Activated CD8-positive, alpha-beta T cell treated with anti-CD3 and anti-CD28 coated beads for 36 hours (primary cell): ENCODE measurements at regions not wholly inside any gene's neighbourhood (a gene's known extent, or its start where the extent isn't known, plus 50 kb on each side); places are given as distances from the start of the nearest gene placed in this dataset.
A peak's percentile ranks its signal among the peaks of the same experiment; 100 is the strongest.

Experiments used
- ATAC-seq: fragments of 200-7000 bp; cut with Tn5 transposase; one replicate; pipeline ENCODE4 v1.10.0; 2021; ENCODE audit warnings: mild to moderate bottlenecking, moderate library complexity
- CTCF ChIA-PET: fragments of 350-600 bp; sonication (Branson Sonifier 250); formaldehyde crosslinking; loops from one replicate; lab custom pipeline; 2021; ENCODE audit warnings: antibody characterized with exemption; lab: Charles Lee
- POLR2A ChIA-PET: fragments of 350-600 bp; sonication (Branson Sonifier 250); formaldehyde crosslinking; loops from one replicate; lab custom pipeline; 2021; ENCODE audit warnings: antibody characterized with exemption; lab: Charles Lee
- DNase-seq: peaks from one replicate; pipeline ENCODE4 v3.0.0-alpha.2; 2020
- H3K27ac Mint-ChIP-seq: one replicate; pipeline ENCODE4 v1.8.0; 2021; ENCODE audit warnings: mild to moderate bottlenecking, mixed read lengths
- H3K27me3 Mint-ChIP-seq: one replicate; pipeline ENCODE4 v1.8.0; 2021; ENCODE audit warnings: mixed read lengths
- H3K36me3 Mint-ChIP-seq: one replicate; pipeline ENCODE4 v1.8.0; 2021; ENCODE audit warnings: low read depth, mixed read lengths
- H3K4me1 Mint-ChIP-seq: one replicate; pipeline ENCODE4 v1.8.0; 2021; ENCODE audit warnings: low read depth, mixed read lengths
- H3K4me3 Mint-ChIP-seq: one replicate; pipeline ENCODE4 v1.8.0; 2021; ENCODE audit warnings: mild to moderate bottlenecking, moderate library complexity, mixed read lengths
- H3K9me3 Mint-ChIP-seq: one replicate; pipeline ENCODE4 v1.8.0; 2021; ENCODE audit warnings: mixed read lengths
- CTCF ChIP-seq: fragments of 200-600 bp; IDR thresholded peaks from one replicate; pipeline ENCODE4 v1.8.0; 2022; ENCODE audit warnings: antibody characterized with exemption, mild to moderate bottlenecking
- intact Hi-C: fragments of 100-400 bp; cut with micrococcal nuclease; formaldehyde crosslinking; loops from one replicate; pipeline ENCODE4 v1.10.0; 2022

DNA sequence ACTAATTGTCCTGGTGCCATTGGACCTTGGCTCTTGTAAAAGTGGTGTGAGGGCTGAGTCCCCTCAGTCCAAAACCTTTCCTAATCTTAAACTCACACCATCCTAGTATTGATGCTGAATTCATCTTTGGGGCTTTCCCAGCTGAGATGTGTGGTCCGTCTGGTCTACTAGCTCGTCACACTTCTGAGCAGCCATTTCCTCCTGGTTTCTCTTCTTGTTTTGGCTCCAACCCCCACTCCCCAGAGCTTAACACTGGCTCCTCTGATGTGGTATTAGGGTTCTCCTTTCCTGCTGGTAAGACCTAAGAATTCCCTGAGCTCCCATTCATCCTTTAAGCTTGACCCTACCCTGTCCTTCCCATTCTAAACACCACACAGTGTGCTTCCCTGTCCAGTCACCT is 900.6 kb downstream of the VRK1 start:
- DNase-seq (peak; percentile 73), ATAC-seq (peak; percentile 95)
- H3K36me3 Mint-ChIP-seq = peaks cover 3% of the 10 kb centered on the region
- intact Hi-C loops = no loop called here
- peaks cover 12% of the 10 kb centered on the region for H3K9me3 Mint-ChIP-seq
- no peaks in the 10 kb centered on the region for H3K27me3 Mint-ChIP-seq
- CTCF ChIA-PET = interaction anchor here (0.9 kb wide), 1 partner anchor 11 kb away, joined by 3 read pairs; no protein-coding TSS in a partner anchor
- peaks cover 27% of the 10 kb centered on the region for H3K4me1 Mint-ChIP-seq
- POLR2A ChIA-PET = no interaction called here
- H3K27ac Mint-ChIP-seq = peak overlapping the region; percentile 79
- H3K4me3 Mint-ChIP-seq = no peak overlapping the region
- no peak for TF ChIP-seq CTCF

GRCh38 chr14:97699026-97699425 is 901.8 kb downstream of the VRK1 start:
- TF ChIP-seq CTCF = no peak
- Mint-ChIP-seq H3K4me3 (no peak overlapping the region), H3K4me1 (peaks cover 40% of the 10 kb centered on the region), H3K27me3 (no peaks in the 10 kb centered on the region), H3K36me3 (peaks cover 3% of the 10 kb centered on the region), H3K9me3 (peaks cover 14% of the 10 kb centered on the region), H3K27ac (no peak overlapping the region)
- ChIA-PET CTCF (no interaction called here), POLR2A (interaction anchor here (1.1 to 1.3 kb wide), 2 partner anchors 9 to 241 kb away, joined by 4 read pairs; no protein-coding TSS in a partner anchor)
- intact Hi-C loops = no loop called here
- DNase-seq (no peak), ATAC-seq (no peak)

GRCh38 chr14:97703006-97703760 is 906.0 kb downstream of the VRK1 start:
- peak; percentile 37 for DNase-seq
- intact Hi-C loops = no loop called here
- peaks cover 15% of the 10 kb centered on the region for H3K9me3 Mint-ChIP-seq
- H3K4me3 Mint-ChIP-seq = peak overlapping the region; percentile 21
- peak overlapping the region; percentile 85 for H3K27ac Mint-ChIP-seq
- peak; percentile 43 for ATAC-seq
- TF ChIP-seq CTCF = no peak
- ChIA-PET CTCF (interaction anchor here (1.1 kb wide), 1 partner anchor 9 kb away, joined by 3 read pairs; no protein-coding TSS in a partner anchor), POLR2A (interaction anchor here (0.6 to 1.9 kb wide), 3 partner anchors 9 to 21 kb away, joined by 3 to 4 read pairs (median 3); no protein-coding TSS in a partner anchor)
- peaks cover 3% of the 10 kb centered on the region for H3K36me3 Mint-ChIP-seq
- H3K4me1 Mint-ChIP-seq = peaks cover 65% of the 10 kb centered on the region
- no peaks in the 10 kb centered on the region for H3K27me3 Mint-ChIP-seq

DNA sequence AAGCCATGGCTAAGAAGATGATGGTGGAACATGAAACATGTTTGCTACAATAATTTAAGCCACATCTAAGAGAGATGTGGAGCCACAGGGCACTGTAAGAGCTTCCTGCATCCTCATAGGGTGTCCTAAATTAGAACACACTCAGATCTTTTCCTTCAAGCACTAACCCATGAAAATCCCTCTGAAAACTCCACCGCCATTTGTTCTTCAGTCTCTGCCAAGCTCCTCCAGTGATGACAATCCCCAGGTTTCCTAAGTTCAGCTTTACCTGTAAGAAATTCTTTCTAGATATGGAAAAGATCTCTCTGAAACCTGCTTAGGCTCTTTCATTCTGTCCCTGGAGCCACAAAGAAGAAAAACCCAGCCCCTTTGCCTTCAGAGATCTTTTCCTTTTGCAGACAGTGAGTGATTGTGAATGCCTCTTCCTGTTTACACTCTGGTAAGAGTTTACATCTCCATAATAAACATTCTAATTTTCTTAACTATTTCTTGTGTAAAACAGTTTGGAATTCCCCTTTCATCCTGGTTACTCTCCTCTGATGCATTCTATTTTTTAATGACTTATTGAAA is 907.2 kb downstream of the VRK1 start:
- intact Hi-C loops = no loop called here
- peak overlapping the region; percentile 53 for H3K27ac Mint-ChIP-seq
- H3K36me3 Mint-ChIP-seq = no peaks in the 10 kb centered on the region
- no peak for DNase-seq
- H3K9me3 Mint-ChIP-seq = peaks cover 11% of the 10 kb centered on the region
- H3K4me1 Mint-ChIP-seq = peaks cover 69% of the 10 kb centered on the region
- ATAC-seq = no peak
- CTCF ChIA-PET = interaction anchor here (1.1 kb wide), 1 partner anchor 8 kb away, joined by 3 read pairs; no protein-coding TSS in a partner anchor
- H3K27me3 Mint-ChIP-seq = no peaks in the 10 kb centered on the region
- POLR2A ChIA-PET = interaction anchor here (0.6 to 1.9 kb wide), 4 partner anchors 8 to 839 kb away, joined by 3 to 4 read pairs (median 3); no protein-coding TSS in a partner anchor
- no peak for TF ChIP-seq CTCF
- H3K4me3 Mint-ChIP-seq = no peak overlapping the region

- intact Hi-C loops = no loop called here
- Mint-ChIP-seq H3K4me1 (peaks cover 75% of the 10 kb centered on the region), H3K27me3 (no peaks in the 10 kb centered on the region), H3K9me3 (peaks cover 6% of the 10 kb centered on the region), H3K36me3 (no peaks in the 10 kb centered on the region), H3K27ac (peak overlapping the region; percentile 53), H3K4me3 (no peak overlapping the region)
- ChIA-PET CTCF (no interaction called here), POLR2A (interaction anchor here (0.7 to 1.9 kb wide), 3 partner anchors 12 to 838 kb away, joined by 3 to 4 read pairs (median 3); no protein-coding TSS in a partner anchor)
- no peak for TF ChIP-seq CTCF
- ATAC-seq (no peak), DNase-seq (no peak)
These were observed 907.9 kb downstream of the VRK1 start for GRCh38 chr14:97705107-97705506.
